ENCODE measurements at regions not wholly inside any gene's neighbourhood (a gene's known extent, or its start where the extent isn't known, plus 50 kb on each side); places are given as distances from the start of the nearest gene placed in this dataset.

DNA sequence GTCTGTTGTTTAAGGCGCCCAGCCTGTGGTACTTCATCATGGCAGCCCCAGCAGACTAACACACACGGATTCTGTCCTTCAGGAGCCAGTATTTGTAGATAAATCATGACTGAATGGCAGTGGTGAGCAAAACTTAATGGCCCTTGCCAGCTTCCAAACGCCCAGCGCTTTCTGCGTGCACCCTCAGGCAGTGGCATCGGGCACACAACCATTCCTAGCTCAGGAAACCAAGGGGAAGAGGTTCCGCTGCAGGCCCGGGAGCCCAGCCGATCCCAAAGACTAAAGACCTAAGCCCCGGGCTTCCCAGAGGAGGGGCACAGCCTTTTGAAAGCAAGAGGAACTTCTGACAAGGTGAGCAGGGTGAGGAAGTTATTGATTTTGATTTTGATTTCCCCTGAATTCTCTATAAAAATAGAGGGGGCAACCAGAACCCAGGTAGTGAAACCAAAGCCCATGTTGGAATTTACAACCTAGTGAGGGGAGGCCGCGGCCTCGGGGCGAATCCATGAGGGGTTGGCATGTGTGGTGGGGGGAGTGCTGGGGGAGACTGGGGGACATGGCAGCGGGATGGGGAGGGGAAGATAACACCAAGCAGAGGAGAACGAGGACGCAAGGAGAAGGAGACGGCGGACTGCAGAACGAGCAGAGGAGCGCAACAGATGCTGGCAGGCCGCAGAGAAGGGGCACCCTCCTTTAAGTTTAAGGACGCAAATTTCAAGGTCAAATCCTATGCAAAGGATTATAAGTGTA, 79.9 kb upstream of the SEPTIN5 start:
- Mint-ChIP-seq H3K4me3 (ENCODE audit: unreplicated experiment) (no peak overlapping the region), H3K27me3 (ENCODE audit: unreplicated experiment) (peaks cover 4% of the 10 kb centered on the region), H3K27ac (ENCODE audit: unreplicated experiment) (no peak overlapping the region), H3K4me1 (ENCODE audit: unreplicated experiment) (no peaks in the 10 kb centered on the region), H3K36me3 (ENCODE audit: low read depth, unreplicated experiment) (no peaks in the 10 kb centered on the region), H3K9me3 (ENCODE audit: unreplicated experiment) (no peaks in the 10 kb centered on the region)
- no peak for DNase-seq (ENCODE audit: low spot score)
- TF ChIP-seq, protein P1, sequence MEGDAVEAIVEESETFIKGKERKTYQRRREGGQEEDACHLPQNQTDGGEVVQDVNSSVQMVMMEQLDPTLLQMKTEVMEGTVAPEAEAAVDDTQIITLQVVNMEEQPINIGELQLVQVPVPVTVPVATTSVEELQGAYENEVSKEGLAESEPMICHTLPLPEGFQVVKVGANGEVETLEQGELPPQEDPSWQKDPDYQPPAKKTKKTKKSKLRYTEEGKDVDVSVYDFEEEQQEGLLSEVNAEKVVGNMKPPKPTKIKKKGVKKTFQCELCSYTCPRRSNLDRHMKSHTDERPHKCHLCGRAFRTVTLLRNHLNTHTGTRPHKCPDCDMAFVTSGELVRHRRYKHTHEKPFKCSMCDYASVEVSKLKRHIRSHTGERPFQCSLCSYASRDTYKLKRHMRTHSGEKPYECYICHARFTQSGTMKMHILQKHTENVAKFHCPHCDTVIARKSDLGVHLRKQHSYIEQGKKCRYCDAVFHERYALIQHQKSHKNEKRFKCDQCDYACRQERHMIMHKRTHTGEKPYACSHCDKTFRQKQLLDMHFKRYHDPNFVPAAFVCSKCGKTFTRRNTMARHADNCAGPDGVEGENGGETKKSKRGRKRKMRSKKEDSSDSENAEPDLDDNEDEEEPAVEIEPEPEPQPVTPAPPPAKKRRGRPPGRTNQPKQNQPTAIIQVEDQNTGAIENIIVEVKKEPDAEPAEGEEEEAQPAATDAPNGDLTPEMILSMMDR (IDR thresholded peaks at IDR 0.05; ENCODE audit: unreplicated experiment) = no peak

DNA sequence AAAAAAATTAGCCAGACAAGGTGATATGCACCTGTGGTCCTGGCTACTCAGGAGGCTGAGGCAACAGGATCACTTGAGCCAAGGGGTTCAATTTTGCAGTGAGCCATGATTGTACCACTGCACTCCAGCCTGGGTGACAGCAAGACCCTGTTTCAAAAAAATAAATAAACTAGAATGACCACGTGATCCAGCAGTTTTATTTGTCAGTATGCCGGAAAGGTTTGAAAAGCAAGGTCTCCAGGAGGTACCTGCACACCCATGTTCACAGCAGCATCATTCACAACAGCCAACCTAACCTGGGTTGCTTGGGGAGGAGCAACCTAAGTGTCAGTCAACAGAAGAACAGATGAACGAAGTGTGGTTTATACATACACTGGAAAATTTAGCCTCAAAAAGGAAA, 78.7 kb upstream of the SEPTIN5 start:
- H3K9me3 Mint-ChIP-seq (ENCODE audit: unreplicated experiment) = no peaks in the 10 kb centered on the region
- H3K27me3 Mint-ChIP-seq (ENCODE audit: unreplicated experiment) = peaks cover 3% of the 10 kb centered on the region
- no peaks in the 10 kb centered on the region for H3K4me1 Mint-ChIP-seq (ENCODE audit: unreplicated experiment)
- H3K27ac Mint-ChIP-seq (ENCODE audit: unreplicated experiment) = no peak overlapping the region
- no peak for DNase-seq (ENCODE audit: low spot score)
- H3K36me3 Mint-ChIP-seq (ENCODE audit: low read depth, unreplicated experiment) = no peaks in the 10 kb centered on the region
- no peak overlapping the region for H3K4me3 Mint-ChIP-seq (ENCODE audit: unreplicated experiment)
- TF ChIP-seq, protein P1 (IDR thresholded peaks at IDR 0.05; ENCODE audit: unreplicated experiment) = no peak

DNA sequence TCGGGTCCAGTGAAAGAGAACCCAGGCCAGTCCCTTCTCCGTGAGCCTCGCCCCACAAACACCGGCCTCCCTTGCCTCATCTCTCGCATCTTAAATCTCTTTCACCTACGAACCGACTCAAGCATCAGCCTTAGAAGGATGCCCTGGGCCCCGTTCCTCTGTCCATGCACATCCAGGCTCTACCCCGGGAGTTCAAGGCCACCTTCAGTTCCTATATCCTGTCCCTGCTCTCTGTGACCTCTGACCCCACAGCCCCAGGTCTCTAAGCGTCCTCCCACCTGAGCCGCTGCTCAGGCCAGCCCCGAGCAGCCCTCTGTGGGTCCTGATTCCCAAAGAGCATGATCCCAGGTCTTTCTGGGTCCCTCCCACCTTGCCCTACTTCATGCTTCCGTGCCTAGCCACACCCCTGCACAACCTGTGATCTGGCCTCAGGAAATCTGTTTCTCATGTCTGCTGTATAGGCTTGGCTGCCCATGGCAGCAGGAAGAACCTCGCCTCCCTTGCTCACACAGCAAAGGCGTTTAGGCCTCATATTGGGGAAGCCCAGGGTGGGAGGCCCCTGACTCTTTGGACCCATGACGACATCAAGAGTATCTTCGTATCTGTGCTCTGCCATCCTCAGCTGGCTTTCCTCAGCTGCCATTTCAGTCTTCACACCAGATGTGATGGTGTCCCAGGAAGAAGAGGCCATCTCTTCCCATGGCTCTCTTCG, 77.5 kb upstream of the SEPTIN5 start:
- Mint-ChIP-seq H3K27ac (ENCODE audit: unreplicated experiment) (no peak overlapping the region), H3K9me3 (ENCODE audit: unreplicated experiment) (no peaks in the 10 kb centered on the region), H3K36me3 (ENCODE audit: low read depth, unreplicated experiment) (no peaks in the 10 kb centered on the region), H3K27me3 (ENCODE audit: unreplicated experiment) (peaks cover 3% of the 10 kb centered on the region), H3K4me3 (ENCODE audit: unreplicated experiment) (no peak overlapping the region), H3K4me1 (ENCODE audit: unreplicated experiment) (no peaks in the 10 kb centered on the region)
- TF ChIP-seq, protein P1 (IDR thresholded peaks at IDR 0.05; ENCODE audit: unreplicated experiment) = no peak
- DNase-seq (ENCODE audit: low spot score) = no peak

DNA sequence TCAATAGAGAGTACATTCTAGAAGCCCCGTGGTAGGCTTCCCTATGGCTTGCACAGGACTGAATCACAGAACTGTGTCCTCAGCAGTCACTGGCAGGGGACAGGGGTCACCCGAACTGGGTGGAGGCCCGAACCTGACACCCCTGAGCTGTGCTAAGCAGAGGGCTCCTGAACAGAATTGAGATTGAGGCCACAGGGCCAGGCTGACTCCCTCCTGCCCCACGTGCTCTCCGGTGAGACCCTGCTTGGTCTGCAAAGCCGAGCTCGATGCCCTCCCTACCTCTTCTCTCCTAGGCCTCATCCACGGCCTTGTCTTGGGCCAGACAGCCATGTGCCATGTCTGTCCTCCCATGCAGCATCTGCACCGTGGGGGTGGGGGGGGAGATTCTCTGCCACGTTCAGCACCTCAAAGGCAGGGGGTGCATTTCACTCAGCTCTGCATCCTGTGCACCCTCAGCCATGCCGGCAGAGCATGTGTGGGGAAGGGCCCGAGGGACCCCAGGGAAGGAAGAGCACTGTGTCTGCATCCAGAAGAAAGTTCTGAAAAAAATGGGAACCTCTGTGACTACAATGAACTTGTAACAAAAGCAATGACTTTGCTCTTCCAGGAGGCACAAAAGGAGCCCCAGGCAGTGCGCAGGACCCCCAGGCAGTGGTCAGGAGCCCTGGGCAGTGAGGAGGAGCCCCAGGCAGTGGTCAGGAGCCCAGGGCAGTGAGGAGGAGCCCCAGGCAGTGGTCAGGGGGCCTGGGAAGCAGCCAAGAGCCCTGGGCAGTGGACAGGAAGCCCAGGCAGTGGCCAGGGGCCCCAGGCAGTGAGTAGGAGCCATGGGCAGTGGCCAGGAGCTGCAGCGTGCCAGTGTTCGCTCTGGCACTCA, 76.7 kb upstream of the SEPTIN5 start:
- H3K27me3 Mint-ChIP-seq (ENCODE audit: unreplicated experiment) = peaks cover 3% of the 10 kb centered on the region
- DNase-seq (ENCODE audit: low spot score) = no peak
- H3K4me3 Mint-ChIP-seq (ENCODE audit: unreplicated experiment) = no peak overlapping the region
- no peaks in the 10 kb centered on the region for H3K4me1 Mint-ChIP-seq (ENCODE audit: unreplicated experiment)
- TF ChIP-seq, protein P1 (IDR thresholded peaks at IDR 0.05; ENCODE audit: unreplicated experiment) = no peak
- H3K9me3 Mint-ChIP-seq (ENCODE audit: unreplicated experiment) = no peaks in the 10 kb centered on the region
- H3K27ac Mint-ChIP-seq (ENCODE audit: unreplicated experiment) = no peak overlapping the region
- no peaks in the 10 kb centered on the region for H3K36me3 Mint-ChIP-seq (ENCODE audit: low read depth, unreplicated experiment)
